ENCODE measurements at regions not wholly inside any gene's neighbourhood (a gene's known extent, or its start where the extent isn't known, plus 50 kb on each side); places are given as distances from the start of the nearest gene placed in this dataset.

- no peaks in the 10 kb centered on the region for H3K36me3 Mint-ChIP-seq (ENCODE audit: low read depth)
- H3F3A ChIP-seq (replicated peaks; ENCODE audit: low read depth) = no peaks in the 10 kb centered on the region
- no peaks in the 10 kb centered on the region for H3K27me3 ChIP-seq (ENCODE audit: insufficient read depth)
- peaks cover 10% of the 10 kb centered on the region; the same call in 1 of the 2 replicates for H3K9me2 ChIP-seq (ENCODE audit: insufficient read depth)
- no peak overlapping the region for H3K27ac ChIP-seq (ENCODE audit: low read depth)
- no peak overlapping the region for H3K27ac Mint-ChIP-seq
- TF ChIP-seq POLR2AphosphoS5 (IDR thresholded peaks at IDR 0.05; ENCODE audit: low read depth) = no peak
- no peak for TF ChIP-seq JUNB (IDR thresholded peaks at IDR 0.05; ENCODE audit: unreplicated experiment)
- TF ChIP-seq CTCF (conservative IDR thresholded peaks at IDR 0.05; ENCODE audit: low read depth in 2 of 2) = no peak
- TF ChIP-seq ETS1 (IDR thresholded peaks at IDR 0.05) = no peak
- no peak for TF ChIP-seq ZNF114 (CRISPR knock-in tag; IDR thresholded peaks at IDR 0.05)
- no peak for TF ChIP-seq REST (IDR thresholded peaks at IDR 0.05; ENCODE audit: unreplicated experiment)
- TF ChIP-seq ZNF462 (CRISPR knock-in tag; IDR thresholded peaks at IDR 0.05) = no peak
- no peak for TF ChIP-seq STAT1 (IDR thresholded peaks at IDR 0.05; ENCODE audit: unreplicated experiment)
- TF ChIP-seq EZH2 (IDR thresholded peaks at IDR 0.05; ENCODE audit: low read depth, unreplicated experiment) = no peak
- TF ChIP-seq NANOG (IDR thresholded peaks at IDR 0.05; ENCODE audit: borderline replicate concordance) = no peak
- TF ChIP-seq EZH2phosphoT487 (IDR thresholded peaks at IDR 0.05; ENCODE audit: unreplicated experiment) = no peak
- no peak for TF ChIP-seq CREB1 (CRISPR knock-in tag; IDR thresholded peaks at IDR 0.05; ENCODE audit: low read depth)
- TF ChIP-seq ZNF331 (CRISPR knock-in tag; IDR thresholded peaks at IDR 0.05; ENCODE audit: low read depth) = no peak
- H2AFZ ChIP-seq = no peak overlapping the region
- H3K4me3 Mint-ChIP-seq = no peak overlapping the region
- no peak overlapping the region for H3K4me3 ChIP-seq
- H3K36me3 ChIP-seq (ENCODE audit: insufficient read depth) = no peaks in the 10 kb centered on the region
- ATAC-seq = no peak
- no peak overlapping the region for H3K4me2 ChIP-seq
- peaks cover 10% of the 10 kb centered on the region for H3K27me3 Mint-ChIP-seq (ENCODE audit: insufficient read depth, low read depth, poor library complexity)
- H3K79me2 ChIP-seq (replicated peaks; ENCODE audit: insufficient read depth) = no peaks in the 10 kb centered on the region
- H4K20me1 ChIP-seq (replicated peaks; ENCODE audit: insufficient read depth) = no peaks in the 10 kb centered on the region
- peaks cover 9% of the 10 kb centered on the region for H3K4me1 Mint-ChIP-seq
- no peak for DNase-seq (ENCODE audit: low spot score)
- H3K4me1 ChIP-seq (ENCODE audit: insufficient read depth) = no peaks in the 10 kb centered on the region
- H3K9me3 Mint-ChIP-seq = no peaks in the 10 kb centered on the region; the same call in 2 of the 3 replicates
Measured at GRCh38 chr5:73256862-73257261, 83.9 kb downstream of the TMEM174 start.
